Liver (tissue), 8 donors: ENCODE measurements at regions not wholly inside any gene's neighbourhood (a gene's known extent, or its start where the extent isn't known, plus 50 kb on each side); places are given as distances from the start of the nearest gene placed in this dataset.
"Not testable (repeated sequence)": the region's sequence is repeated elsewhere in the genome, so short reads cannot be mapped to it uniquely, and the experiment has no call there.

ENCODE experiments used
- DNase-seq: peaks from one replicate; pipeline ENCODE4 v3.0.0-alpha.2; 2017; ENCODE audit warnings: low spot score
- H3K27ac ChIP-seq, 2 donors: one replicate each; pipeline ENCODE4 v1.7.0; 2013; ENCODE audit warnings: inconsistent platforms in 2 of 2, low read length in 2 of 2, control low read depth in 1 of 2, low read depth in 1 of 2, mild to moderate bottlenecking in 1 of 2
- H3K27me3 ChIP-seq, 4 donors: one replicate each; pipeline versions ENCODE4 v1.6.1 to v1.7.0; 2013; ENCODE audit warnings: low read length in 3 of 4, inconsistent platforms in 1 of 4, mild to moderate bottlenecking in 1 of 4, moderate library complexity in 1 of 4; ENCODE audit not compliant: control insufficient read depth in 4 of 4, insufficient read depth in 4 of 4
- H3K36me3 ChIP-seq, 4 donors: one replicate each; pipeline versions ENCODE4 v1.6.1 to v1.7.0; 2013; ENCODE audit warnings: low read length in 3 of 4, mild to moderate bottlenecking in 3 of 4, low read depth in 1 of 4, moderate library complexity in 1 of 4; ENCODE audit not compliant: control insufficient read depth in 4 of 4, insufficient read depth in 3 of 4
- H3K4me1 ChIP-seq, 4 donors: one replicate each; pipeline versions ENCODE4 v1.6.1 to v1.7.0; 2013; ENCODE audit warnings: low read length in 3 of 4, mild to moderate bottlenecking in 3 of 4, moderate library complexity in 1 of 4; ENCODE audit not compliant: control insufficient read depth in 4 of 4, insufficient read depth in 4 of 4
- H3K4me3 ChIP-seq, 3 donors: one replicate each; pipeline versions ENCODE4 v1.6.1 to v1.7.0; 2013; ENCODE audit warnings: low read length in 3 of 3, control low read depth in 1 of 3, low read depth in 1 of 3, mild to moderate bottlenecking in 1 of 3
- H3K9ac ChIP-seq, 2 donors: one replicate each; pipeline ENCODE4 v1.7.0; 2013; ENCODE audit warnings: low read length in 2 of 2, mild to moderate bottlenecking in 2 of 2, moderate library complexity in 2 of 2, control low read depth in 1 of 2, low read depth in 1 of 2
- H3K9me3 ChIP-seq, 4 donors: one replicate each; pipeline versions ENCODE4 v1.6.1 to v1.7.0; 2013; ENCODE audit warnings: low read length in 3 of 4; ENCODE audit not compliant: control insufficient read depth in 4 of 4
- ATF3 ChIP-seq: IDR thresholded peaks from 2 replicates; pipeline ENCODE4 v1.6.1; 2016; ENCODE audit warnings: antibody characterized with exemption
- CTCF ChIP-seq: fragments of 150-350 bp; IDR thresholded peaks from 2 replicates; pipeline ENCODE4 v1.5.1; 2017; ENCODE audit warnings: improper control_type of control experiment, low read depth, low read length; ENCODE audit not compliant: missing input control
- EGR1 ChIP-seq, 2 donors: IDR thresholded peaks; 2 replicates each; pipeline ENCODE4 v1.6.1; 2016 to 2018; ENCODE audit warnings: antibody characterized with exemption in 2 of 2, low read depth in 2 of 2
- FOXA2 ChIP-seq: IDR thresholded peaks from 2 replicates; pipeline ENCODE4 v1.6.1; 2016; ENCODE audit warnings: antibody characterized with exemption
- GABPA ChIP-seq, 2 donors: IDR thresholded peaks in 1 of 2; conservative IDR thresholded peaks in 1 of 2; 2 replicates each; pipeline ENCODE4 v1.6.1; 2016; ENCODE audit warnings: antibody characterized with exemption in 2 of 2, mild to moderate bottlenecking in 1 of 2, moderate library complexity in 1 of 2
- HNF4A ChIP-seq, 2 donors: conservative IDR thresholded peaks; 2 replicates each; pipeline ENCODE4 v1.6.1; 2016; ENCODE audit warnings: antibody characterized with exemption in 2 of 2, mild to moderate bottlenecking in 2 of 2
- HNF4G ChIP-seq: IDR thresholded peaks from 2 replicates; pipeline ENCODE4 v1.6.1; 2016; ENCODE audit warnings: antibody characterized with exemption
- JUND ChIP-seq, 2 donors: IDR thresholded peaks; 2 replicates each; pipeline ENCODE4 v1.6.1; 2016; ENCODE audit warnings: antibody characterized with exemption in 2 of 2
- NR2F2 ChIP-seq: IDR thresholded peaks from 2 replicates; pipeline ENCODE4 v1.6.1; 2016; ENCODE audit warnings: antibody characterized with exemption
- RAD21 ChIP-seq, 2 donors: IDR thresholded peaks; 2 replicates each; pipeline ENCODE4 v1.6.1; 2016; ENCODE audit warnings: antibody characterized with exemption in 2 of 2, mild to moderate bottlenecking in 2 of 2
- REST ChIP-seq: IDR thresholded peaks from 2 replicates; pipeline ENCODE4 v1.6.1; 2016; ENCODE audit warnings: antibody characterized with exemption, mild to moderate bottlenecking
- RXRA ChIP-seq, 2 donors: IDR thresholded peaks; 2 replicates each; pipeline ENCODE4 v1.6.1; 2017 to 2018; ENCODE audit warnings: antibody characterized with exemption in 2 of 2, mild to moderate bottlenecking in 1 of 2
- SP1 ChIP-seq: IDR thresholded peaks from 2 replicates; pipeline ENCODE4 v1.6.1; 2018; ENCODE audit warnings: antibody characterized with exemption, mild to moderate bottlenecking
- YY1 ChIP-seq: IDR thresholded peaks from 2 replicates; pipeline ENCODE4 v1.6.1; 2016; ENCODE audit warnings: antibody characterized with exemption, mild to moderate bottlenecking
- ZBTB33 ChIP-seq: IDR thresholded peaks from 2 replicates; pipeline ENCODE4 v1.6.1; 2016; ENCODE audit warnings: antibody characterized with exemption
- WGBS: extraction: QIAGEN DNeasy Blood & Tissue Kit; methylation state at CpG from one replicate; pipeline ENCODE4 v1.1.7; 2013; 5-methylcytosine and 5-hydroxymethylcytosine counted together
- donor health status: healthy.
- donor health status: healthy.
- donor health status: healthy.
- donor health status: healthy.
- donor health status: healthy.

- H3K36me3 ChIP-seq = no peaks in the 10 kb centered on the region
- H3K4me1 ChIP-seq = no peaks in the 10 kb centered on the region
- no peak overlapping the region for H3K9ac ChIP-seq
- TF ChIP-seq REST (no peak), NR2F2 (no peak), JUND (IDR thresholded peaks at IDR 0.05) (no peak), RAD21 (IDR thresholded peaks at IDR 0.05) (no peak), CTCF (no peak), SP1 (no peak), FOXA2 (no peak), GABPA (IDR thresholded peaks at IDR 0.05 in 1 of 2, conservative IDR thresholded peaks at IDR 0.05 in 1 of 2) (no peak), HNF4A (conservative IDR thresholded peaks at IDR 0.05) (no peak), ZBTB33 (no peak), EGR1 (IDR thresholded peaks at IDR 0.05; ENCODE audit: low read depth in 2 of 2) (no peak), HNF4G (no peak), YY1 (no peak), ATF3 (no peak), RXRA (IDR thresholded peaks at IDR 0.05) (no peak)
- no peaks in the 10 kb centered on the region for H3K27me3 ChIP-seq
- H3K9me3 ChIP-seq = no peaks in the 10 kb centered on the region
- no peak overlapping the region for H3K4me3 ChIP-seq
- WGBS = 65% methylated on average over 2 of the region's 2 CpGs
- no peak overlapping the region for H3K27ac ChIP-seq
- no peak for DNase-seq
These were observed 844.5 kb upstream of the DEFB115 start for GRCh38 chr20:30412972-30413371.

- not testable (repeated sequence) for H3K4me1 ChIP-seq, H3K9ac ChIP-seq, H3K27ac ChIP-seq, H3K4me3 ChIP-seq, H3K9me3 ChIP-seq, DNase-seq, H3K36me3 ChIP-seq, H3K27me3 ChIP-seq
- WGBS = 91% methylated on average over 4 of the region's 4 CpGs
These were observed 840.1 kb upstream of the DEFB115 start for GRCh38 chr20:30417387-30417786.

GRCh38 chr20:30418378-30418777, 839.1 kb upstream of the DEFB115 start:
- H3K27ac ChIP-seq, H3K27me3 ChIP-seq, DNase-seq, H3K9ac ChIP-seq, H3K4me3 ChIP-seq, H3K36me3 ChIP-seq, H3K4me1 ChIP-seq, H3K9me3 ChIP-seq: not testable (repeated sequence)
- WGBS = 94% methylated on average over 4 of the region's 4 CpGs
